Psoas muscle (tissue), 7 donors: ENCODE measurements at regions not wholly inside any gene's neighbourhood (a gene's known extent, or its start where the extent isn't known, plus 50 kb on each side); places are given as distances from the start of the nearest gene placed in this dataset.
"Not testable (repeated sequence)": the region's sequence is repeated elsewhere in the genome, so short reads cannot be mapped to it uniquely, and the experiment has no call there.

Source experiments
- ATAC-seq, 4 donors: fragments of 200-7000 bp; cut with Tn5 transposase; one replicate each; pipeline ENCODE4 v1.9.1; 2020; ENCODE audit warnings: moderate library complexity in 3 of 4, mild to moderate bottlenecking in 2 of 4
- DNase-seq, 2 donors: peaks; one replicate each; pipeline ENCODE4 v3.0.0-alpha.2; 2020
- H3K27ac ChIP-seq: fragments of 200-600 bp; one replicate; pipeline ENCODE4 v1.8.0; 2022
- H3K27me3 ChIP-seq, 3 donors: fragments of 200-600 bp in 1 of 3; one replicate each; pipeline versions ENCODE4 v1.6.1 to v1.8.0; 2013 to 2022; ENCODE audit warnings: low read length in 2 of 3, mild to moderate bottlenecking in 2 of 3, moderate library complexity in 1 of 3; ENCODE audit not compliant: insufficient read depth in 3 of 3
- H3K36me3 ChIP-seq, 2 donors: fragments of 200-600 bp in 1 of 2; one replicate each; pipeline versions ENCODE4 v1.6.1 to v1.8.0; 2013 to 2022; ENCODE audit warnings: low read depth in 1 of 2, mild to moderate bottlenecking in 1 of 2, moderate library complexity in 1 of 2; ENCODE audit not compliant: insufficient read depth in 1 of 2
- H3K4me1 ChIP-seq: fragments of 200-600 bp; one replicate; pipeline ENCODE4 v1.8.0; 2022
- H3K4me3 ChIP-seq: fragments of 200-600 bp; one replicate; pipeline ENCODE4 v1.8.0; 2022; ENCODE audit warnings: mild to moderate bottlenecking
- H3K9me3 ChIP-seq: fragments of 200-600 bp; one replicate; pipeline ENCODE4 v1.8.0; 2022
- CTCF ChIP-seq: fragments of 200-600 bp; IDR thresholded peaks from one replicate; pipeline ENCODE4 v1.8.0; 2022; ENCODE audit warnings: antibody characterized with exemption
- WGBS, 3 donors: extraction: QIAGEN DNeasy Blood & Tissue Kit; methylation state at CpG; one replicate each; pipeline versions ENCODE4 v1.1.6 to v1.1.7; 2013; 5-methylcytosine and 5-hydroxymethylcytosine counted together
- intact Hi-C, 2 donors: fragments of 100-400 bp; cut with DNase I; formaldehyde crosslinking; loops; one replicate each; pipeline versions ENCODE4 v1.11.0 to v1.14.2; 2022
- donor health status: healthy with polysubstance abuse.
- donor health status: DM: no; HTN: no; CAD: no; lungs with moderate emphysema.
- donor health status: Bipolar disorder and iron deficiency.
- donor health status: healthy.
- donor health status: DM: yes; HTN: yes; CAD: no.
- donor health status: DM: no; HTN: no; CAD: no.
- donor health status: DM: yes; HTN: yes; CAD: no.

GRCh38 chr13:67392014-67392413 is 161.9 kb upstream of the PCDH9 start:
- H3K4me3 ChIP-seq: no peak overlapping the region
- no peaks in the 10 kb centered on the region for H3K4me1 ChIP-seq
- H3K36me3 ChIP-seq: no peaks in the 10 kb centered on the region
- no peak overlapping the region for H3K27ac ChIP-seq
- intact Hi-C loops: no loop called here
- no peak for ATAC-seq
- TF ChIP-seq CTCF: no peak
- no peaks in the 10 kb centered on the region for H3K27me3 ChIP-seq
- H3K9me3 ChIP-seq: no peaks in the 10 kb centered on the region
- DNase-seq: no peak

GRCh38 chr13:67390462-67391086 is 160.4 kb upstream of the PCDH9 start:
- Histone ChIP-seq H3K27ac (no peak overlapping the region), H3K27me3 (no peaks in the 10 kb centered on the region), H3K9me3 (no peaks in the 10 kb centered on the region), H3K36me3 (no peaks in the 10 kb centered on the region), H3K4me3 (no peak overlapping the region), H3K4me1 (no peaks in the 10 kb centered on the region)
- intact Hi-C loops: no loop called here
- 53 to 62% (median 55%) methylated on average over 2 of the region's 2 CpGs for WGBS, 3 donors
- no peak for ATAC-seq
- no peak for TF ChIP-seq CTCF
- DNase-seq: no peak

- H3K27me3 ChIP-seq: no peaks in the 10 kb centered on the region
- 56 to 69% (median 67%) methylated on average over 3 of the region's 3 CpGs for WGBS, 3 donors
- no peak overlapping the region for H3K27ac ChIP-seq
- DNase-seq: no peak
- no peaks in the 10 kb centered on the region for H3K36me3 ChIP-seq
- intact Hi-C loops: no loop called here
- H3K4me1 ChIP-seq: no peaks in the 10 kb centered on the region
- H3K4me3 ChIP-seq: no peak overlapping the region
- TF ChIP-seq CTCF: no peak
- no peak for ATAC-seq
- H3K9me3 ChIP-seq: no peaks in the 10 kb centered on the region
Measured at GRCh38 chr13:67389171-67389570, 159.0 kb upstream of the PCDH9 start.

GRCh38 chr13:67383109-67383757 is 153.1 kb upstream of the PCDH9 start:
- H3K9me3 ChIP-seq, DNase-seq, intact Hi-C loops, H3K27me3 ChIP-seq, H3K36me3 ChIP-seq, H3K4me3 ChIP-seq, H3K4me1 ChIP-seq, ATAC-seq, H3K27ac ChIP-seq: not testable (repeated sequence)
- 59 to 76% (median 69%) methylated on average over 7 of the region's 7 CpGs for WGBS, 3 donors

- no peak for TF ChIP-seq CTCF
- H3K27ac ChIP-seq: no peak overlapping the region
- H3K27me3 ChIP-seq: no peaks in the 10 kb centered on the region
- no peaks in the 10 kb centered on the region for H3K4me1 ChIP-seq
- intact Hi-C loops: no loop called here
- WGBS, 3 donors: 78 to 86% (median 85%) methylated on average over 1 of the region's 1 CpG
- no peak for DNase-seq
- no peaks in the 10 kb centered on the region for H3K9me3 ChIP-seq
- no peak overlapping the region for H3K4me3 ChIP-seq
- H3K36me3 ChIP-seq: no peaks in the 10 kb centered on the region
- no peak for ATAC-seq
Measured at GRCh38 chr13:67377919-67378318, 147.8 kb upstream of the PCDH9 start.
